WTC11 (cell line): ENCODE measurements at regions not wholly inside any gene's neighbourhood (a gene's known extent, or its start where the extent isn't known, plus 50 kb on each side); places are given as distances from the start of the nearest gene placed in this dataset.

ENCODE experiments used
- ATAC-seq: fragments of 200-7000 bp; cut with Tn5 transposase; 2 replicates; pipeline ENCODE4 v1.10.0; 2021; ENCODE audit warnings: mild to moderate bottlenecking, moderate library complexity
- CTCF ChIA-PET: fragments of 300-600 bp; sonication (Branson Sonifier 250); formaldehyde crosslinking; loops from one replicate; lab custom pipeline; 2021; ENCODE audit warnings: antibody characterized with exemption; lab: Charles Lee
- POLR2A ChIA-PET: fragments of 350-600 bp; sonication (Branson Sonifier 250); formaldehyde crosslinking; loops from one replicate; lab custom pipeline; 2021; ENCODE audit warnings: antibody characterized with exemption; lab: Charles Lee
- DNase-seq: peaks from one replicate; pipeline ENCODE4 v3.0.0; 2021; ENCODE audit warnings: low spot score
- H3K27ac Mint-ChIP-seq: 2 replicates; pipeline ENCODE4 v1.8.0; 2021; ENCODE audit warnings: mixed read lengths
- H3K27me3 Mint-ChIP-seq: 2 replicates; pipeline ENCODE4 v1.8.0; 2021; ENCODE audit warnings: low read depth, mild to moderate bottlenecking, moderate library complexity, mixed read lengths
- H3K36me3 Mint-ChIP-seq: 2 replicates; pipeline ENCODE4 v1.8.0; 2021; ENCODE audit warnings: mixed read lengths
- H3K4me1 Mint-ChIP-seq: 2 replicates; pipeline ENCODE4 v1.8.0; 2022; ENCODE audit warnings: mixed read lengths
- H3K4me3 Mint-ChIP-seq: 2 replicates; pipeline ENCODE4 v1.8.0; 2021; ENCODE audit warnings: mild to moderate bottlenecking, moderate library complexity, mixed read lengths
- H3K9me3 Mint-ChIP-seq: 2 replicates; pipeline ENCODE4 v1.8.0; 2021; ENCODE audit warnings: mixed read lengths
- ATF1 ChIP-seq: sonication (generic); formaldehyde crosslinking; IDR thresholded peaks from 2 replicates; pipeline ENCODE4 v1.8.1; 2023; ENCODE audit warnings: mild to moderate bottlenecking, moderate library complexity, missing genetic modification reagents
- EMX1 ChIP-seq: fragments of 250-450 bp; sonication (Bioruptor Pico); IDR thresholded peaks from 2 replicates; pipeline ENCODE4 v1.8.0; 2021; ENCODE audit warnings: mild to moderate bottlenecking
- FOXK1 ChIP-seq: sonication (generic); formaldehyde crosslinking; IDR thresholded peaks from 2 replicates; pipeline ENCODE4 v1.8.0; 2022; ENCODE audit warnings: mild to moderate bottlenecking, moderate library complexity, missing genetic modification reagents
- GABPB1 ChIP-seq: sonication (generic); formaldehyde crosslinking; IDR thresholded peaks from 2 replicates; pipeline ENCODE4 v1.8.1; 2023; ENCODE audit warnings: mild to moderate bottlenecking, missing genetic modification reagents
- IRF2 ChIP-seq: sonication (generic); formaldehyde crosslinking; IDR thresholded peaks from 2 replicates; pipeline ENCODE4 v1.8.0; 2022; ENCODE audit warnings: low read depth, missing genetic modification reagents, borderline replicate concordance
- NR3C1 ChIP-seq: sonication (generic); formaldehyde crosslinking; conservative IDR thresholded peaks from 2 replicates; pipeline ENCODE4 v1.8.1; 2023; ENCODE audit warnings: low read depth, mild to moderate bottlenecking, missing genetic modification reagents
- SMAD4 ChIP-seq: sonication (generic); formaldehyde crosslinking; IDR thresholded peaks from 2 replicates; pipeline ENCODE4 v1.8.0; 2022; ENCODE audit warnings: mild to moderate bottlenecking, missing genetic modification reagents
- SP1 ChIP-seq: sonication (generic); formaldehyde crosslinking; conservative IDR thresholded peaks from 2 replicates; pipeline ENCODE4 v1.8.1; 2022; ENCODE audit warnings: missing genetic modification reagents
- ZNF232 ChIP-seq: sonication (generic); formaldehyde crosslinking; IDR thresholded peaks from 2 replicates; pipeline ENCODE4 v1.8.0; 2022; ENCODE audit warnings: mild to moderate bottlenecking, missing genetic modification reagents
- ZNF423 ChIP-seq: fragments of 250-450 bp; sonication (Bioruptor Pico); IDR thresholded peaks from 2 replicates; pipeline ENCODE4 v2.1.2; 2022; ENCODE audit warnings: mild to moderate bottlenecking, moderate library complexity
- ZNF671 ChIP-seq: fragments of 250-450 bp; sonication (Bioruptor Pico); IDR thresholded peaks from 2 replicates; pipeline ENCODE4 v1.8.0; 2021; ENCODE audit warnings: mild to moderate bottlenecking
- TF ChIP-seq, protein P1 (sequence below): sonication (generic); formaldehyde crosslinking; IDR thresholded peaks from 2 replicates; pipeline ENCODE4 v1.8.1; 2022; ENCODE audit warnings: mild to moderate bottlenecking, missing genetic modification reagents, moderate library complexity, borderline replicate concordance
- TF ChIP-seq, protein P2 (sequence below): sonication (generic); formaldehyde crosslinking; IDR thresholded peaks from 2 replicates; pipeline ENCODE4 v1.8.1; 2022; ENCODE audit warnings: mild to moderate bottlenecking, moderate library complexity, missing genetic modification reagents
- TF ChIP-seq, protein P3 (sequence below): sonication (generic); formaldehyde crosslinking; IDR thresholded peaks from 2 replicates; pipeline ENCODE4 v1.8.1; 2022; ENCODE audit warnings: low read depth, mild to moderate bottlenecking, moderate library complexity, missing genetic modification reagents, borderline replicate concordance
- TF ChIP-seq, protein P4 (sequence below): sonication (generic); formaldehyde crosslinking; IDR thresholded peaks from 2 replicates; pipeline ENCODE4 v1.8.0; 2023; ENCODE audit warnings: missing genetic modification reagents, mild to moderate bottlenecking, borderline replicate concordance
- TF ChIP-seq, protein P5 (sequence below): fragments of 250-450 bp; sonication (Bioruptor Pico); conservative IDR thresholded peaks from 2 replicates; pipeline ENCODE4 v1.9.0; 2021; ENCODE audit warnings: mild to moderate bottlenecking

DNA sequence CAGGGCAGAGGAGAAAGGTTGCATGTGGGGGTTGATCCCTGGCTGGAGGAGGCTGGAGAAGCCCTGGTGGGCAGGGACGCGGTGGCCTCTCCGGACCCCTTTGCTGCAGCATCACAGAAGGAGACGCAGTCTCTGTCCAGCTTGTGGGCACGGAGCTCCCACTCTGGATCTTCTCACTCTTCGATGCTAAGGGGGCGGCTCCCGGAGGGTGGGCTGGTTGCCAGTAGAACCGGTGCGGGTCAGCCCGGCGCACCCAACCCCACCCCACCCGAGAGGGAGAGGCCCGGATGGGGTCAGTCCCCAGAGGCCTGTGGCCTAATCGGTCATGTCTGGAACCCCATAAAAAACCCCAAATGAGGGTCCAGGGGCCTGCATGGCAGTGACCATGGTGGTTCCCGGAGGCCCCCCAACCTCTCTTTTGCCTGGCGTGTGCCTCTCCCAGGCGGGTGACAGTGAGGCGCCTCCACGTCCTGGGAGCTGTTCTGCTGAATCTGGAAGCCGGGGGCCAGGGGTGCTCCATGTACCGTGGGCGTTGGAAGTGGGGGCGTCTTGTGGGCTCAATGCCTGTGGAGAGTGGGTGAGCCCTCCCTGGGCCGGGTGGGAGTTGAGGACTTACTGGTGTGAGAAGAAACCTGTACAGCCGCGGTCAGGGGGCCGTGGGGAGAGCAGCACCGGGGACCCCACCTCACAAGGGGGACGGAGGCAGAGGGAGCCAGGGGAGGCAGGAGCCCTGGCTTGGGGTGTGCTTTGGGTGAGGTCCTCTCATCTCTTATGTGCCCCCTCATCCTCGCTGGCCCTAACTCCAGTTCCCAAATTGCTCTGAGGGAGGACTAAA, 79.6 kb downstream of the RTP5 start:
- no peak overlapping the region for H3K27ac Mint-ChIP-seq
- TF ChIP-seq NR3C1 (CRISPR knock-in tag) (no peak), GABPB1 (no peak), EMX1 (CRISPR knock-in tag) (no peak), SMAD4 (CRISPR knock-in tag) (no peak), IRF2 (CRISPR knock-in tag) (no peak), FOXK1 (CRISPR knock-in tag) (no peak), ATF1 (CRISPR knock-in tag) (no peak), ZNF423 (CRISPR knock-in tag) (no peak), ZNF671 (CRISPR knock-in tag) (no peak), SP1 (CRISPR knock-in tag) (no peak), ZNF232 (no peak)
- TF ChIP-seq, protein P1, sequence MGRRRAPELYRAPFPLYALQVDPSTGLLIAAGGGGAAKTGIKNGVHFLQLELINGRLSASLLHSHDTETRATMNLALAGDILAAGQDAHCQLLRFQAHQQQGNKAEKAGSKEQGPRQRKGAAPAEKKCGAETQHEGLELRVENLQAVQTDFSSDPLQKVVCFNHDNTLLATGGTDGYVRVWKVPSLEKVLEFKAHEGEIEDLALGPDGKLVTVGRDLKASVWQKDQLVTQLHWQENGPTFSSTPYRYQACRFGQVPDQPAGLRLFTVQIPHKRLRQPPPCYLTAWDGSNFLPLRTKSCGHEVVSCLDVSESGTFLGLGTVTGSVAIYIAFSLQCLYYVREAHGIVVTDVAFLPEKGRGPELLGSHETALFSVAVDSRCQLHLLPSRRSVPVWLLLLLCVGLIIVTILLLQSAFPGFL (CRISPR knock-in tag) = no peak
- TF ChIP-seq, protein P2, sequence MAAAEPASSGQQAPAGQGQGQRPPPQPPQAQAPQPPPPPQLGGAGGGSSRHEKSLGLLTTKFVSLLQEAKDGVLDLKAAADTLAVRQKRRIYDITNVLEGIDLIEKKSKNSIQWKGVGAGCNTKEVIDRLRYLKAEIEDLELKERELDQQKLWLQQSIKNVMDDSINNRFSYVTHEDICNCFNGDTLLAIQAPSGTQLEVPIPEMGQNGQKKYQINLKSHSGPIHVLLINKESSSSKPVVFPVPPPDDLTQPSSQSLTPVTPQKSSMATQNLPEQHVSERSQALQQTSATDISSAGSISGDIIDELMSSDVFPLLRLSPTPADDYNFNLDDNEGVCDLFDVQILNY (CRISPR knock-in tag) = no peak
- TF ChIP-seq, protein P3, sequence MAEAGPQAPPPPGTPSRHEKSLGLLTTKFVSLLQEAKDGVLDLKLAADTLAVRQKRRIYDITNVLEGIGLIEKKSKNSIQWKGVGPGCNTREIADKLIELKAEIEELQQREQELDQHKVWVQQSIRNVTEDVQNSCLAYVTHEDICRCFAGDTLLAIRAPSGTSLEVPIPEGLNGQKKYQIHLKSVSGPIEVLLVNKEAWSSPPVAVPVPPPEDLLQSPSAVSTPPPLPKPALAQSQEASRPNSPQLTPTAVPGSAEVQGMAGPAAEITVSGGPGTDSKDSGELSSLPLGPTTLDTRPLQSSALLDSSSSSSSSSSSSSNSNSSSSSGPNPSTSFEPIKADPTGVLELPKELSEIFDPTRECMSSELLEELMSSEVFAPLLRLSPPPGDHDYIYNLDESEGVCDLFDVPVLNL = no peak
- TF ChIP-seq, protein P4, sequence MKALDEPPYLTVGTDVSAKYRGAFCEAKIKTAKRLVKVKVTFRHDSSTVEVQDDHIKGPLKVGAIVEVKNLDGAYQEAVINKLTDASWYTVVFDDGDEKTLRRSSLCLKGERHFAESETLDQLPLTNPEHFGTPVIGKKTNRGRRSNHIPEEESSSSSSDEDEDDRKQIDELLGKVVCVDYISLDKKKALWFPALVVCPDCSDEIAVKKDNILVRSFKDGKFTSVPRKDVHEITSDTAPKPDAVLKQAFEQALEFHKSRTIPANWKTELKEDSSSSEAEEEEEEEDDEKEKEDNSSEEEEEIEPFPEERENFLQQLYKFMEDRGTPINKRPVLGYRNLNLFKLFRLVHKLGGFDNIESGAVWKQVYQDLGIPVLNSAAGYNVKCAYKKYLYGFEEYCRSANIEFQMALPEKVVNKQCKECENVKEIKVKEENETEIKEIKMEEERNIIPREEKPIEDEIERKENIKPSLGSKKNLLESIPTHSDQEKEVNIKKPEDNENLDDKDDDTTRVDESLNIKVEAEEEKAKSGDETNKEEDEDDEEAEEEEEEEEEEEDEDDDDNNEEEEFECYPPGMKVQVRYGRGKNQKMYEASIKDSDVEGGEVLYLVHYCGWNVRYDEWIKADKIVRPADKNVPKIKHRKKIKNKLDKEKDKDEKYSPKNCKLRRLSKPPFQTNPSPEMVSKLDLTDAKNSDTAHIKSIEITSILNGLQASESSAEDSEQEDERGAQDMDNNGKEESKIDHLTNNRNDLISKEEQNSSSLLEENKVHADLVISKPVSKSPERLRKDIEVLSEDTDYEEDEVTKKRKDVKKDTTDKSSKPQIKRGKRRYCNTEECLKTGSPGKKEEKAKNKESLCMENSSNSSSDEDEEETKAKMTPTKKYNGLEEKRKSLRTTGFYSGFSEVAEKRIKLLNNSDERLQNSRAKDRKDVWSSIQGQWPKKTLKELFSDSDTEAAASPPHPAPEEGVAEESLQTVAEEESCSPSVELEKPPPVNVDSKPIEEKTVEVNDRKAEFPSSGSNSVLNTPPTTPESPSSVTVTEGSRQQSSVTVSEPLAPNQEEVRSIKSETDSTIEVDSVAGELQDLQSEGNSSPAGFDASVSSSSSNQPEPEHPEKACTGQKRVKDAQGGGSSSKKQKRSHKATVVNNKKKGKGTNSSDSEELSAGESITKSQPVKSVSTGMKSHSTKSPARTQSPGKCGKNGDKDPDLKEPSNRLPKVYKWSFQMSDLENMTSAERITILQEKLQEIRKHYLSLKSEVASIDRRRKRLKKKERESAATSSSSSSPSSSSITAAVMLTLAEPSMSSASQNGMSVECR (CRISPR knock-in tag) = no peak
- TF ChIP-seq, protein P5, sequence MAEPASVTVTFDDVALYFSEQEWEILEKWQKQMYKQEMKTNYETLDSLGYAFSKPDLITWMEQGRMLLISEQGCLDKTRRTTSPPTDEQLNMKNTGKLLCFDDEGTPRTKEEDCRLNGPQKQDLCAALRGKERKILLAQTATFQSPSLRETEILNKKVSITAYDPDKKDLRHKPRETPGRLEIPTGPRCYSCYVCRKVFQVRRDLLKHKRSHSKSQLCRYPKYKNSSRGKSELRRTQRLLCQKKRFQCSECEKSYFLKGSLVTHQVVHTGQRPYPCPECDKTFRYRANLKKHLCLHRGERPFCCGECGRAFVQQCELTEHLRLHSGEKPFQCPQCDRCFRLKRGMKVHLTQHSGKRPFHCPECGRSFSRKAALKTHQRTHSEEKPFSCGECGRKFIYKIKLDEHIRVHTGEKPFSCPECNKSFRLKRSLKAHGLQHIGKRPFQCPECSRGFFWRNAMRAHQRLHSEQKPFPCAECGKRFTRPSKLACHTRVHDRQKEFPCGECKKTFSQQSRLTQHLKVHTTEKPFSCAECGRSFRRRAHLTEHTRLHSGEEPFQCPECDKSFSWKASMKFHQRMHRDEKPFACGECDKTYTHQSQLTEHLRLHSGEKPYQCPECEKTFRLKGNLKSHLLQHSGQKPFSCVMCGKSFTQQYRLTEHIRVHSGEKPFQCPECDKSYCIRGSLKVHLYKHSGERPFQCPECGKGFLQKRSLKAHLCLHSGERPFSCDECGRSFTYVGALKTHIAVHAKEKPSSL (CRISPR knock-in tag) = no peak
- ATAC-seq (no peak), DNase-seq (no peak)
- H3K27me3 Mint-ChIP-seq = peaks cover 47% of the 10 kb centered on the region
- H3K36me3 Mint-ChIP-seq = no peaks in the 10 kb centered on the region
- H3K4me1 Mint-ChIP-seq = peaks cover 21% of the 10 kb centered on the region
- POLR2A ChIA-PET = no interaction called here
- no peak overlapping the region for H3K4me3 Mint-ChIP-seq
- H3K9me3 Mint-ChIP-seq = peaks cover 5% of the 10 kb centered on the region; the same call in 1 of the 2 replicates
- CTCF ChIA-PET = no interaction called here
